ENCODE measurements at regions not wholly inside any gene's neighbourhood (a gene's known extent, or its start where the extent isn't known, plus 50 kb on each side); places are given as distances from the start of the nearest gene placed in this dataset.
"Not testable (repeated sequence)": the region's sequence is repeated elsewhere in the genome, so short reads cannot be mapped to it uniquely, and the experiment has no call there.

DNA sequence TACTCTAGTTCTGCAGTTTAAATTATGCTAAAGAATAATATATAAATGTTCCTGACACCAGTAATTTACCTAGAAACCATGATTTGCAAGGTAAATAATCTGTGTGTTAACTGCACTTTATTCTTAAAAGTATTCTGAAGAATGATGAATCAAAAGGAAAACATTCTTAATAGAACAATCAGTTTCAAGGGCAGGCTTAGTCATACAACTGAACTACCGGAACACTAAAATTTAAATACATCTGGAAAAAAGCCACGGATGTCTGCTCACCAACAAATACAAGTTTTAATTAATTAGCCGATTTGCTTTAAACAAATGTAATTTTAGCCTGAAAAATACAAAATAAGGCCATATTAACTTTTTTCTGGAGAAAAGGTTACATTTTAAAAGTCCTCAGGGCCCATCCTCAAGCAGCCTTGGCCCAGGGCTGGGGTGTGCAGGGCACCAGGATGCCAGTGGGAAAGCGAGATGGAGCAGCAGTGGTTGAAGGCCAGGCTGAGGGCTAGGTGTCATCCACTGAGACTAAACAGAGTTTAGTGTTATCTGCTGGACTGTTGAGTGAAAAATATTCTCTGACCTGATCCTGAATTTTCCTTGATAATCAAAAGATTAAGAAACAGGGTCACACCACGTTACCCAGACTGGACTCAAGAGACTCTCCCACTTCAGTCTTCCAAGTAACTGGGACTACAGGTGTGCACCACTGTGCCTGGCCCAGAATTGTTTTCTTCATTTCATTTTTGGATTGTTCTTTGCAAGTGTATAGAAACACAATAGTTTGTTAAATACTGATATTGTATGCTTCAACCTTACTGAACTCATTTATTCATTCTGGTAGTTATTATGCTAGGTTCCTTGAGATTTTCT, 88.2 kb upstream of the DST start:
- Mint-ChIP-seq H3K4me1 (ENCODE audit: unreplicated experiment) (peaks cover 34% of the 10 kb centered on the region), H3K36me3 (no peaks in the 10 kb centered on the region), H3K27ac (no peak overlapping the region), H3K27me3 (no peaks in the 10 kb centered on the region), H3K4me3 (no peak overlapping the region), H3K9me3 (no peaks in the 10 kb centered on the region)
- TF ChIP-seq CTCF (conservative IDR thresholded peaks at IDR 0.05), result no peak
- DNase-seq (ENCODE audit: extremely low spot score, unreplicated experiment), result no peak

GRCh38 chr6:56729719-56730118, 87.0 kb upstream of the DST start:
- Mint-ChIP-seq H3K9me3 (no peaks in the 10 kb centered on the region), H3K27ac (no peak overlapping the region), H3K4me3 (no peak overlapping the region), H3K4me1 (ENCODE audit: unreplicated experiment) (peaks cover 40% of the 10 kb centered on the region), H3K36me3 (no peaks in the 10 kb centered on the region), H3K27me3 (no peaks in the 10 kb centered on the region)
- TF ChIP-seq CTCF (conservative IDR thresholded peaks at IDR 0.05), result no peak
- no peak for DNase-seq (ENCODE audit: extremely low spot score, unreplicated experiment)

DNA sequence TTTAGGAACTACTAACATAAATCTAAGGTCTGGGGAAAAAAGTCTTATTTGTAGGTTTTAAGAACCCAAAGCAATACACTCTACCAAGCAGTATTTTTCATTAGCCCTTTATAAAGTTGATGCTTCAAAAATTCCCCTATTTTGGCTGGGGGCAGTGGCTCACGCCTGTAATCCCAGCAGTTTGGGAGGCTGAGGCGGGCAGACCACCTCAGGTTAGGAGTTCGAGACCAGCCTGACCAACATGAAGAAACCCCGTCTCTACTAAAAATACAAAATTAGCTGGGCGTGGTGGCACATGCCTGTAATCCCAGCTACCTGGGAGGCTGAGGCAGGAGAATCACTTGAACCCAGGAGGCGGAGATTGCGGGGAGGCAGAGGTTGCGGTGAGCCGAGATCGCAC, 86.5 kb upstream of the DST start:
- not testable (repeated sequence) for H3K27me3 Mint-ChIP-seq; DNase-seq (ENCODE audit: extremely low spot score, unreplicated experiment); H3K36me3 Mint-ChIP-seq; H3K9me3 Mint-ChIP-seq
- peaks cover 44% of the 10 kb centered on the region for H3K4me1 Mint-ChIP-seq (ENCODE audit: unreplicated experiment)
- H3K27ac Mint-ChIP-seq, result peak overlapping the region; percentile 56
- peak overlapping the region; percentile 61 for H3K4me3 Mint-ChIP-seq

DNA sequence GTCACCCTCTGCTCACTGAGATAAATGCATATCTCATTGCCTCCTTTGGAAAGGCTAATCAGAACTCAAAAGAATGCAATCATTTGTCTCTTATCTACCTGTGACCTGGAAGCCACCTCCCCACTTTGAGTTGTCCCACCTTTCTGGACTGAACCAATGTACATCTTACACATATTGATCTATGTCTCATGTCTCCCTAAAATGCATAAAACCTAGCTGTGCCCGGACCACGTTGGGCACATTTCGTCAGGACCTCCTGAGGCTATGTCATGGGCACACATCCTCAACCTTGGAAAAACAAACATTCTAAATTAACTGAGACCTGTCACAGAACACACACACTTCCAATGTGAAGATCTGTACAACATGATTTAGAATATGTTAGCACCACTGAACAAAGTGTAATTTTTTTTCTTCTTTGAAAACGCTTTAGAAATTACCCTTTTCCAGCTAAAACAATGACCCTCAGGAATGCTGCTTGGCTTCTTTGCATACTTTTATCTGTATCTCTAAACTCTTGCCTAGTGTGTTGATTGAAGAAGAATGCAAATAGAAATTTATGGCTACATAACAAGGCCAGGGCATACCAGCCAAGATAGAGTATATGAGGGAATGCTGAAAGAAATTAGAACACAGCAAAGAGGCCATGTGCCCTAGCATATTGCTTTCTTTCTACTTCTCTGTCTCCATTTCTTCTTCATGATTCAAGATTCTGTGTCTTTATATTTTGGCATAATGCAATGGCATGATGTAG, 84.6 kb upstream of the DST start:
- no peaks in the 10 kb centered on the region for H3K9me3 Mint-ChIP-seq

DNA sequence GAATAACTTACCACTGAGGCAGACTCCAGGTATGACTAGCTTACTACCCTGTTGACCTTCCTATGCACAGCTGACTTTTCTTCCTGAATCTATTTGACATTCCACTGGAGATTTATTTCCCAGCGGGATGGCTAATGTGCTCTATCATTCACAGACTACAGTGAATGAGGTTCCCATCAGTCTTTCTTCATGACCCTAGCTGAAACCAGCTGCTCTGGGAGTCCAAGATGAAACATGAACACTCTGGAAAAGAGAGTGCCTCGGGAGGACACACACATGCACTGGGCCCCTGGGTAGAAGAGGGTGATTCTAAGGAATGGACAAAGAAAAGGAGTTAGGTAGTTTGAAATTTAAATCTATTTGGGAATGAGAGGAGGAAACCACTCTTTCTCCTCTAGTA, 82.6 kb upstream of the DST start:
- Mint-ChIP-seq H3K27me3 (no peaks in the 10 kb centered on the region), H3K27ac (peak overlapping the region; percentile 40), H3K4me3 (no peak overlapping the region), H3K36me3 (peaks cover 5% of the 10 kb centered on the region), H3K4me1 (ENCODE audit: unreplicated experiment) (peaks cover 34% of the 10 kb centered on the region), H3K9me3 (no peaks in the 10 kb centered on the region)
- no peak for TF ChIP-seq CTCF (conservative IDR thresholded peaks at IDR 0.05)
- DNase-seq (ENCODE audit: extremely low spot score, unreplicated experiment), result no peak

More for the DNA sequence above, 84.6 kb upstream of the DST start:
- Mint-ChIP-seq H3K4me1 (ENCODE audit: unreplicated experiment) (peaks cover 34% of the 10 kb centered on the region), H3K4me3 (peak overlapping the region; percentile 64), H3K36me3 (no peaks in the 10 kb centered on the region), H3K27ac (peak overlapping the region; percentile 90), H3K27me3 (no peaks in the 10 kb centered on the region)
- TF ChIP-seq CTCF (conservative IDR thresholded peaks at IDR 0.05), result no peak
- no peak for DNase-seq (ENCODE audit: extremely low spot score, unreplicated experiment)

DNA sequence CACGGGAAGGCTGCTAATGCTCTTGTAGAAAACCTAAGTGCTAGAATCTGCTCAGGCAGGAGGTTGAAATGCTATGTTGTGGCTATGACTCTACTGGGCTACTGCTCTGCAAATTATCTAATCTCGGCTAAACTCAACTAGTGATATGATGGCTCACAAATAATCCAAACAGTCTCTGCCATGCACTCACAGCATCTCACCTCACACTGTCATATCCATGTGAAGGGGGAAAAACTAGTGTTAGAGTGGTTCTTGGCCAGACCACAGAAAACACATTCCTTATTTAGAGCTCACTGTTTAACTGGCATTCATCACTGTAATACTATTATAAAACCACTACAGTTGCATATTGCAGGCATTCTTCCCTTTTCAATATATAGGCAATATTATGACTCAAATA, 81.8 kb upstream of the DST start:
- no peak for DNase-seq (ENCODE audit: extremely low spot score, unreplicated experiment)
- Mint-ChIP-seq H3K36me3 (peaks cover 8% of the 10 kb centered on the region), H3K27ac (no peak overlapping the region), H3K4me3 (no peak overlapping the region), H3K27me3 (no peaks in the 10 kb centered on the region), H3K4me1 (ENCODE audit: unreplicated experiment) (peaks cover 34% of the 10 kb centered on the region), H3K9me3 (peaks cover 2% of the 10 kb centered on the region)
- no peak for TF ChIP-seq CTCF (conservative IDR thresholded peaks at IDR 0.05)
